ENCODE measurements at regions not wholly inside any gene's neighbourhood (a gene's known extent, or its start where the extent isn't known, plus 50 kb on each side); places are given as distances from the start of the nearest gene placed in this dataset.

GRCh38 chr9:20139763-20140290, 351.0 kb upstream of the SLC24A2 start:
- no peaks in the 10 kb centered on the region for H3K79me2 ChIP-seq (ENCODE audit: insufficient read depth, low read depth, low read length)
- H3K9me2 ChIP-seq (ENCODE audit: insufficient read depth, low read length): no peaks in the 10 kb centered on the region
- H3K36me3 ChIP-seq (ENCODE audit: insufficient read depth, low read length): no peaks in the 10 kb centered on the region
- no peak overlapping the region for H3K4me2 ChIP-seq (ENCODE audit: low read length)
- DNase-seq (ENCODE audit: low spot score): no peak
- no peak for TF ChIP-seq EZH2phosphoT487 (IDR thresholded peaks at IDR 0.05; ENCODE audit: borderline replicate concordance, low read depth, low read length)
- TF ChIP-seq, protein P1, sequence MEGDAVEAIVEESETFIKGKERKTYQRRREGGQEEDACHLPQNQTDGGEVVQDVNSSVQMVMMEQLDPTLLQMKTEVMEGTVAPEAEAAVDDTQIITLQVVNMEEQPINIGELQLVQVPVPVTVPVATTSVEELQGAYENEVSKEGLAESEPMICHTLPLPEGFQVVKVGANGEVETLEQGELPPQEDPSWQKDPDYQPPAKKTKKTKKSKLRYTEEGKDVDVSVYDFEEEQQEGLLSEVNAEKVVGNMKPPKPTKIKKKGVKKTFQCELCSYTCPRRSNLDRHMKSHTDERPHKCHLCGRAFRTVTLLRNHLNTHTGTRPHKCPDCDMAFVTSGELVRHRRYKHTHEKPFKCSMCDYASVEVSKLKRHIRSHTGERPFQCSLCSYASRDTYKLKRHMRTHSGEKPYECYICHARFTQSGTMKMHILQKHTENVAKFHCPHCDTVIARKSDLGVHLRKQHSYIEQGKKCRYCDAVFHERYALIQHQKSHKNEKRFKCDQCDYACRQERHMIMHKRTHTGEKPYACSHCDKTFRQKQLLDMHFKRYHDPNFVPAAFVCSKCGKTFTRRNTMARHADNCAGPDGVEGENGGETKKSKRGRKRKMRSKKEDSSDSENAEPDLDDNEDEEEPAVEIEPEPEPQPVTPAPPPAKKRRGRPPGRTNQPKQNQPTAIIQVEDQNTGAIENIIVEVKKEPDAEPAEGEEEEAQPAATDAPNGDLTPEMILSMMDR (conservative IDR thresholded peaks at IDR 0.05; ENCODE audit: low read length): no peak
- CTCF ChIA-PET (ENCODE audit: unreplicated experiment): no interaction called here
- H2AFZ ChIP-seq (ENCODE audit: low read length): no peak overlapping the region
- POLR2A ChIA-PET: interaction anchor here (0.6 kb wide), 1 partner anchor 100 kb away, joined by 3 read pairs; no protein-coding TSS in a partner anchor
- BruUV-seq (replicated peaks): no TSS peak
- no peaks in the 10 kb centered on the region for H3K4me1 ChIP-seq (ENCODE audit: insufficient read depth, low read length, poor library complexity, severe bottlenecking)
- no peak overlapping the region for H3K4me3 ChIP-seq (ENCODE audit: low read depth, low read length, poor library complexity, severe bottlenecking)
- H4K20me1 ChIP-seq (ENCODE audit: insufficient read depth, low read length): no peaks in the 10 kb centered on the region
- no peak overlapping the region for H3K27ac ChIP-seq (ENCODE audit: low read depth, low read length, poor library complexity, severe bottlenecking)
- intact Hi-C loops (cut with micrococcal nuclease; ENCODE audit: unreplicated experiment): no loop called here
- H3K9me3 ChIP-seq (ENCODE audit: low read length): no peaks in the 10 kb centered on the region

GRCh38 chr9:20138841-20139240, 350.0 kb upstream of the SLC24A2 start:
- no peaks in the 10 kb centered on the region for H3K9me2 ChIP-seq (ENCODE audit: insufficient read depth, low read length)
- H3K4me3 ChIP-seq (ENCODE audit: low read depth, low read length, poor library complexity, severe bottlenecking): no peak overlapping the region
- H3K4me1 ChIP-seq (ENCODE audit: insufficient read depth, low read length, poor library complexity, severe bottlenecking): no peaks in the 10 kb centered on the region
- no peak overlapping the region for H3K27ac ChIP-seq (ENCODE audit: low read depth, low read length, poor library complexity, severe bottlenecking)
- H3K9me3 ChIP-seq (ENCODE audit: low read length): no peaks in the 10 kb centered on the region
- TF ChIP-seq EZH2phosphoT487 (IDR thresholded peaks at IDR 0.05; ENCODE audit: borderline replicate concordance, low read depth, low read length): no peak
- TF ChIP-seq, protein P1 (conservative IDR thresholded peaks at IDR 0.05; ENCODE audit: low read length): no peak
- H4K20me1 ChIP-seq (ENCODE audit: insufficient read depth, low read length): no peaks in the 10 kb centered on the region
- H2AFZ ChIP-seq (ENCODE audit: low read length): no peak overlapping the region
- intact Hi-C loops (cut with micrococcal nuclease; ENCODE audit: unreplicated experiment): no loop called here
- POLR2A ChIA-PET: no interaction called here
- no peaks in the 10 kb centered on the region for H3K36me3 ChIP-seq (ENCODE audit: insufficient read depth, low read length)
- no peaks in the 10 kb centered on the region for H3K79me2 ChIP-seq (ENCODE audit: insufficient read depth, low read depth, low read length)
- no peak for DNase-seq (ENCODE audit: low spot score)
- BruUV-seq (replicated peaks): no TSS peak
- H3K4me2 ChIP-seq (ENCODE audit: low read length): no peak overlapping the region
- CTCF ChIA-PET (ENCODE audit: unreplicated experiment): no interaction called here

DNA sequence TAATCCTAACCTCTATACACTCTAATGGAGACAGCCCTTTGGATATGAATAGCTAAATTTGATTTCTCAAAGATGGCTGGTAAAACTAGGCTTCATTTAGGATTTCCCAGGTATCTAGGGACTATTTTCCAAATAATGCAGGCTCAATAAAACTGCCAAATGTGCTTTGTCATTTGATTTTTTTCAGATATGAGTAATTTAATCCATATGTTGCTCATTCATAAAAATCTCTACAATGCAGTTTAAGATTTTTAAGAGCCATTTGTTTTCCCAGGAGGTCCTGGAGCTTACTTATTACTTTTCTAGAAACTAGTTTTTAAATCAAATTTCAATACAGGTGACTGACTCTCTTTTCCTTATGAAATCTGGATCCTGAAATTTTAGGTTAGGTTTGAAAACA, 349.3 kb upstream of the SLC24A2 start:
- no peak for DNase-seq (ENCODE audit: low spot score)
- intact Hi-C loops (cut with micrococcal nuclease; ENCODE audit: unreplicated experiment): no loop called here
- Histone ChIP-seq H3K27ac (ENCODE audit: low read depth, low read length, poor library complexity, severe bottlenecking) (no peak overlapping the region), H3K4me3 (ENCODE audit: low read depth, low read length, poor library complexity, severe bottlenecking) (no peak overlapping the region), H3K4me1 (ENCODE audit: insufficient read depth, low read length, poor library complexity, severe bottlenecking) (no peaks in the 10 kb centered on the region), H3K4me2 (ENCODE audit: low read length) (no peak overlapping the region), H4K20me1 (ENCODE audit: insufficient read depth, low read length) (no peaks in the 10 kb centered on the region), H3K79me2 (ENCODE audit: insufficient read depth, low read depth, low read length) (no peaks in the 10 kb centered on the region), H3K9me2 (ENCODE audit: insufficient read depth, low read length) (no peaks in the 10 kb centered on the region), H3K36me3 (ENCODE audit: insufficient read depth, low read length) (no peaks in the 10 kb centered on the region), H3K9me3 (ENCODE audit: low read length) (no peaks in the 10 kb centered on the region), H2AFZ (ENCODE audit: low read length) (no peak overlapping the region)
- TF ChIP-seq, protein P1 (conservative IDR thresholded peaks at IDR 0.05; ENCODE audit: low read length): no peak
- POLR2A ChIA-PET: no interaction called here
- no TSS peak for BruUV-seq (replicated peaks)
- CTCF ChIA-PET (ENCODE audit: unreplicated experiment): no interaction called here

Measured in OCI-LY7 (cell line).